Activated CD4-positive, alpha-beta T cell treated with anti-CD3 and anti-CD28 coated beads, Interleukin-2, Interleukin-6, amounts not matched to agents 100 ng/mL and 50 ng/mL, durations not matched to agents 16 hours and 8 hours (primary cell): ENCODE measurements at regions not wholly inside any gene's neighbourhood (a gene's known extent, or its start where the extent isn't known, plus 50 kb on each side); places are given as distances from the start of the nearest gene placed in this dataset.
"Not testable (repeated sequence)": the region's sequence is repeated elsewhere in the genome, so short reads cannot be mapped to it uniquely, and the experiment has no call there.

Source experiments
- DNase-seq: peaks from one replicate; pipeline ENCODE4 v3.0.0-alpha.2; 2020

DNA sequence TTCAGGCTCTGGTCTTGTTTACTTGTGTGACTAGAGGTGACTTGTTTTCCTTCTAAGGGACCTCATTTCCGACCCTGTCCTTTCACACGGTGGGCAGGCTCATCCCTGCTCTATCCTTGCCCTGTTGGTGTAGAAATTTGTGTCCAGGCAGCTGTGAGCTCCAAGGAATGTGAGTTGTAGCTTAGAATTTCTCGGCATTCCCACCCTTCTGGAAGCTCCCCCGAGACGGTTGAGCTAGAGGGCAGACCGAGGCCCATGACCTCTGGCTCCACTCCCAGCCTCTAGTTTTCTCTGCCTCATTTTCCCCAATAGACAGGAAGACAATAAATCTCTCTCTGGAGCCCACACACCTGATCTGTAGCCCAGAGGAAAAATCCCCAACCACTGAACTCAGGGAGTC lies 100.9 kb downstream of the NAV1 start:
- no peak for DNase-seq

DNA sequence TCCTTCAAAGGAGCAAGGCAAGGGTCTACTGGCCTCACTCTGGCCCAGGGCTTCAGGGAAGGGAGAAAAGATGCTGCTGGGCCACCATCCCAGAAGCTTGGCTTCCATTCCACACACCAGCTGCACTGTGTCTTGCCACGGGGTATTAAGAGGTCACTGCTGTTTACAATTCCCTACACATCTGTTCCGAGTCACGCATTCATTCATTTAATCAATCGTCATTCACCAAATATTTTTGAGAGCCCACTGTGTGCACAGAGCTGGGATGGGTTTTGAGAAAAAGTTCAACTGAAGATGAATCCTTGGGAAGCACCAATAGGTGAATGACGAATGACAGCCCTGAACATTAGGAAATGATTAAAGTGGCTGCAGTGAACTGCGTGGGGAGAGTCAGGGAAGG lies 101.7 kb downstream of the NAV1 start:
- DNase-seq: no peak

DNA sequence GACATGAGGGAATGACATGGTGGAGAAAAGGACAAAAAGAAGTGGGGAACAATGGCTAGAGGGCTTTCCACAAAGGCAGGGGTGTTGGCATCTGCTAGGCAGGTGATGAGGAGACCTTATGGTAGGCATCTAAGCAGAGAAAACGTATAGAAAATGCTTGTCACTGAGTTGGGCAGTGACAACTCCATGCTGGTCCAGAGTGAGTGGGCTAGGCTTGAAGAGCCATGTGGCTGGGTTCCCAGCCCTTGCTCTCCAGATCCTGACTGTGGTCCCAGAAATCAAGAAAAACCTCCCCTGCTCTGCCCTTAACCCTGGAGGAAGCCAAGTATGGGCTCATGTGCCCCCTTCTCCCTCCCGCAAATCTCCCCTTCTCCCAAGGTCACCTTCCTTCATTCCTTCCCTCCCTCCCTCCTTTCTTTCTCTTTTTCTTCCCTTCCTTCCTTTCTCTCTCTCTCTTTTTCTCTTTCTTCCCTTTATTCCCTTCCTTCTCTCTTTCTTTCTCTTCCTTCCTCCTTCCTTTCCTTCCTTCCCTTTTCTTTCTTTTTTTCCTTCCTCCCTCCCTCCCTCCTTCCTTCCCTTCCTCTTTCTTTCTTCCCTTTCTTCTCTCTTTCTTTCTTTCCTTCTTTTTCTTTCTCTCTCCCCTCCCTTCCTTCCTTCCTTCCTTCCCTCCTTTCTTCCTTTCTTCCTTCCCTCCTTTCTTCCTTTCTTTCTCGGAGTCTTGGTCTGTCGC lies 102.8 kb downstream of the NAV1 start:
- no peak for DNase-seq

DNA sequence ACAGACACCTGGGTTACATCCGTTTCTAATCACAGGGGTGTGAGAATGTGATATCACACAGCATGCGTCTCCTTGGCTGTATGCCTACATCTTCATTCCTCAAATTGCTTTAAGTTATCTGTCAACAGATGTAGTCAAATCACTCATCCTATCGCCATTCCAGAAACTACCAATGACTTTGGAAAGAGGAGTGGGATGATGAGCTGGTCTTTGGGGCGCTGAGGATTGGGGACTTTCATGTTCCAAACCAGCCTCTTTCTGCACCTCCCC lies 104.8 kb downstream of the NAV1 start:
- no peak for DNase-seq

DNA sequence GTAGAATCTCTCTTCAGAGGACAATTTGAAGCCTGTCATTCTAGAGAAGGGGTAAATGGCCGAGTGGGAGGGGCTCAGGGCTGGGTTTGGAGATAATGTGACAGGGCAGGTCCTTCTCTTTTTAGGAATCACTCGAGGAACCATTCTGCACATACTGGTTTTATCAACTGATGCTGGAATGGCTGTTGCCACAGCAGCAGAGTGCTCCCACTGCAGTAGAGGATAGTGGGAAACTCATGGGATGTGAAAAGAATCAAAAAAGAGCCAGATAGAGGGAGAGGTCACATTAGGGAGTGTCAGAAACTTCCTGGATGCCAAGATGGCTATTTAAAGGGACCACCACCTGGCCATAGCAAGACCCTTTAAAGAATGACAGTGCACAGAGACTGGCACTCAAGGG lies 105.3 kb downstream of the NAV1 start:
- DNase-seq: no peak

DNA sequence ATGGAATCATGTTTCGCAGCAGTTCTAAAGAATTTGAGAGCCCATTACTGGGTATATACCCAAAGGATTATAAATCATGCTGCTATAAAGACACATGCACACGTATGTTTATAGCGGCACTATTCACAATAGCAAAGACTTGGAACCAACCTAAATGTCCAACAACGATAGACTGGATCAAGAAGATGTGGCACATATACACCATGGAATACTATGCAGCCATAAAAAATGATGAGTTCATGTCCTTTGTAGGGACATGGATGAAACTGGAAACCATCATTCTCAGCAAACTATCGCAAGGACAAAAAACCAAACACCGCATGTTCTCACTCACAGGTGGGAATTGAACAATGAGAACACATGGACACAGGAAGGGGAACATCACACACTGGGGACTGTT lies 106.1 kb downstream of the NAV1 start:
- not testable (repeated sequence) for DNase-seq

DNA sequence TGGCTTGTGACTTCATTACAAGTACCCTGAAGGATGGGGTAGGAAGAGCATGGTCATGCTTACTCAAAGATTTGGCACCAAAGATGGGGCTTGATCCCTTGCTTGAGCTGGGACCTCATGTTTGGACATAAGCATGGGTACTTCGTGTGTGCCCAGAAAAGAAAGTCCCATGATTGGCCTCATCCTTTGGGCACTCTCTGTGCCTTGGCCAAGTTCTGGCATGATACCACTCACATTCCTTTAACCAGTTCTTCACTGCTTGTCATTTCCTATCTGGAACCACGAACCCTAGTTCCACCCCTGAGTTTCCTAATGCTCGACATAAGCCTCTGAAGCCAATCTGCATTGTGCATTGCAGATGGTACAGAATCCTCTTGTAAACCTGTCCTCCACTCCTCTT lies 107.0 kb downstream of the NAV1 start:
- no peak for DNase-seq

DNA sequence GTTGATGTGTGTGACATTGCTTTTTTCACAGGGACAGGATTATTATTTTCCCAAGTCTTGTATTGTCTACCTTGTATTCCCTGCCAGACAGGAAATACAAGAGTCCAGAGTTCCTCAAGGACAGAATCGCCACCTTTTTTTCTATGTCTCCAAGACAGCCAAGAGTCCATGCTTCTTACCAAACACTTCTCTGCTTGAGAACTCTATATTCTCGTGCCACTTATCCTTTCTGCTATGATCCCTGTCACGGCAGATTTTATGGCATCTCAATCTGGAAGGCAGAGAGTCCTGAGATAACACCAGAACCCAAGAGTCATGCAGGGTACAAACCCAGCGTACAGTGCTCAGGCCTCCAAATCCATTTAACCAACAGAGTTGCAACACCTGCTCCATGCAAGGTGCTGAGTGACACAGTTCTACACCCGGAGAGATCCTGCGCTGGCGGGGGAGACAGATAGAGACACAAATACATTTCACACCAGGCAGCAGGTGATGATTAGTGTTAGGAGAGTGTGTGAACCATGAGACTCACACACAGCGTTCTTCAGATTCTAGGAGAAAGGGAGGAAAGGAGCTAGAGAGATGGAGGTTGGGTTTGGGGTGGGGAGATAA lies 107.6 kb downstream of the NAV1 start:
- no peak for DNase-seq

DNA sequence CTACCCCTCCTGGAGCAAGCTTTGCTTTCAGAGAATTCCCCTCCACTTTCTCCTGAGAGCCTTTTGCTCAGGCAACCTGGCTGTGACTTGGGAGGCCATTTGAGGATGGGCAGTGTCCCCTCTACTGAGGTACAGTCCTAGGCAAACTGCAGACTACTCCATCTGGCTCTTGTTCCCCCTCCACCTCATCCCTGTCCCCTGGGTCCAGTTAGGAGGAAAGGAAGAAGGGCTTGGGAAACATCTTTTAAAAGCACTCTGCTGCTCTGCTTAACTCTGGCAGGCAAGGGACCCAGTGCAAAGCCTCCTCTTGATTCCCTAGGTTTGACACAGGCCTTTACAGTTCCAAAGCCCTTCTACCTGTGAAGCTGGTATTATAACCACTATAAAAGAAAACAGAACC lies 108.2 kb downstream of the NAV1 start:
- DNase-seq: no peak

DNA sequence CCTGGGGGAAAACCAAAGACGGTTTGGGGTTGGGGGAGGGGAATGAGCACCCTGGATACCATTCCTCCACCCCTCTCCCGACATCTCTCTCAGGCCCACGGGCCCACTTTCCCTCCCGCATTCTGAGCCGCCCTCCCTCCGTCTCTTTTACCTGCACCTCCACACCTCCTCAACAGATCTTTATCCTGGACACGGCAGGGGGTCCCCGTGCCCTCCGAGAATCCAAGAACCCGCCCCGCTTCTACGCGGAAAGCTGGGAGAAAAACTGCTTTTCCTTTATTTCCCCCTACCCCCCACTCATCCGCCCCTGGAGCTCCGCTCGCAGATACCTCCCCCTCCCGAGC lies 108.8 kb downstream of the NAV1 start:
- DNase-seq: no peak

DNA sequence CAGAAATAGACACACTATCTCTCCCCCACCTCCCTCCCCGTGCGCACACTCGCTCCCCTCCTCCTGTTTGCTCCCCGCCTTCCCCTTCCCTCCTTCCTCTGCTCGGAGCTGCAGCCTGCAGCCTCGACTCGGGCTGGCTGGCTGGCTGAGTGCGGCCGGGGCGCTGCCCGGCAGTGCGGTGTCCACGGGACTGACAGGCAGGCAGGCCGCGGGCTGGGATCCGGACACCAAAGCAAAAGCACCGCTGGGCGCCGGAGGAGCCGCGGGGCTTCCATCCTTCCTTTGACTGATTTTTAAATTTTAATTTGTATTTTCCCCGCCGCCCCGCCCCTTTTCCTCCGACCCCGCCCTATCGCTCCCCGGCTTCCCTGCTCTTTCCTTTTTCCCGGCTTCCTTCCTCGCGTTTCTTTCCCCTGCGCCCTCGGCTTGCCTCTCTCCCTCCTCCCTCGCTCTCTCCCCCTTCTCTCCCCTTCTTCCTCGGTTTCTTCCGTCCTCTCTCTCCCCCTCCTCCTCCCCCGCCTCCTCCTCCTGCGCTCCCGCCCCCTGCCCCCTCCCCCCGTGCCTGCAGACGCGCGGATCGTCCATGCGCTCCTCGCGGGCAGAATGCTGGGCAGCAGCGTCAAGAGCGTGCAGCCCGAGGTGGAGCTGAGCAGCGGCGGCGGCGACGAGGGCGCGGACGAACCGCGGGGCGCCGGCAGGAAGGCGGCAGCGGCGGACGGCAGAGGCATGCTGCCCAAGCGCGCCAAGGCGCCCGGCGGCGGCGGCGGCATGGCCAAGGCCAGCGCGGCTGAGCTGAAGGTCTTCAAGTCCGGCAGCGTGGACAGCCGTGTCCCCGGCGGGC lies 109.4 kb downstream of the NAV1 start:
- no peak for DNase-seq

DNA sequence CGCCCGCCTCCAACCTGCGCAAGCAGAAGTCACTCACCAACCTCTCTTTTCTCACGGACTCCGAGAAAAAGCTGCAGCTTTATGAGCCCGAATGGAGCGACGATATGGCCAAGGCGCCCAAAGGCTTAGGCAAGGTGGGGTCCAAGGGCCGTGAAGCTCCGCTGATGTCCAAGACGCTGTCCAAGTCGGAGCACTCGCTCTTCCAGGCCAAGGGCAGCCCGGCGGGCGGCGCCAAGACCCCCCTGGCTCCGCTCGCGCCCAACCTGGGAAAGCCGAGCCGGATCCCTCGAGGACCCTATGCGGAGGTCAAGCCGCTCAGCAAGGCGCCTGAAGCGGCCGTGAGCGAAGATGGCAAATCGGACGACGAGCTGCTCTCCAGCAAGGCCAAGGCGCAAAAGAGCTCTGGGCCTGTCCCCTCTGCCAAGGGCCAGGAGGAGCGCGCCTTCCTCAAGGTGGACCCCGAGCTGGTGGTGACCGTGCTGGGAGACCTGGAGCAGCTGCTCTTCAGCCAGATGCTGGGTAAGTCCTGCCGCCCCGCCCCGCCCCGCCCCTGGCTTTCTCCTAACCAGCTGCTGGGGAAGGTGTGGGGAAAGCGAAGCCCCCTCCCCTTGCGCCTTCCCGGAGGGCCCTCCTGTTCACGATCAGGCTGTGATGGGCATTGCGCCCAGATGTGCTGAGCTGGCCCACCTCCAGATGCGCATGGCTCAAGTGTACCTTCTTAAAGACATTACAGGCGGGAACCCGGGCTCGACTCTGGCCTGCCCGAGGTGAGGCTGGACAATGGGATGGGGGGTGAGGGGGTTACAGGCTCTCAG lies 110.2 kb downstream of the NAV1 start:
- no peak for DNase-seq

DNA sequence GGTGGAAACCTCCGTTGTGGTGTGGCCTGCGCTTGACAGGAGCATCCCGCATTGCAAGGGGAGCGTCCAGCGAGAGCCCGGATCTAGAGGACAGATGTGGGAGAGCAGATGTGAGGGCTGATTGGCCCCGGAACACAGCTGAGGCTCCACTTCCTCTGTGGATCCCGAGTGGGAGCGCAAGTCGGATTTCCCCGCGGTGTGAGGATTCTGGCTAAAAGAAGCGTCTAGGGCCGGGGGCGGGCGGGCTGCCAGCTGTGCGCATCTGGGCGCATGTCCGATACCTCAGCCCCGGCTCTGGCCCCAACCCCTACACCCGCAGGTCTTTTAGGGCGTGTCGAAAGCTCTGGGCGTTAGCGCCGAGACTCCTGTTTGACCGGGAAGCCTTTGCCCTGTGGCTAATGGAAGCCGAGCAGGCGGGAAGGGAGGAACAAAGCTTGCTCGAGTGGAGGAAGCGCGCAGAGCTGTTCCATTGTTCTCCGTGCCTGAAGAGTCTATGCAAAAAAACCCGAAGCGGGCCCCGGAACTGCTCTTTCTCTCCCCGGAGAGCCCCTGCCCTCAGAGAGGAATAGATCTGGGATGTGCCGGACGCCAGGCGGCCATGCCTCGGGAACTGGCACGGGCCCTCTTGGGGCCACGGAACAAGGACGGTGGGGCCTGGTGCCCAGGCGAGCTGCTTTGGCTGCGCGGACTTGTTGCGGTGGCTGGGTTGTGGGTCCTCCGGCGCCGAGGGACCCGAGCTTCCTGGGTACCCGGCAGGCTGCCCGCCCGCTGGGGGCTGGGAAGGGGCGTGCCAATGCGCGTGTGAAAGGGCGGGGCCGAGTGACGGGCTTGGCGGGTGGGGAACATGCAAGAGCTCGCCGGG lies 111.1 kb downstream of the NAV1 start:
- no peak for DNase-seq

DNA sequence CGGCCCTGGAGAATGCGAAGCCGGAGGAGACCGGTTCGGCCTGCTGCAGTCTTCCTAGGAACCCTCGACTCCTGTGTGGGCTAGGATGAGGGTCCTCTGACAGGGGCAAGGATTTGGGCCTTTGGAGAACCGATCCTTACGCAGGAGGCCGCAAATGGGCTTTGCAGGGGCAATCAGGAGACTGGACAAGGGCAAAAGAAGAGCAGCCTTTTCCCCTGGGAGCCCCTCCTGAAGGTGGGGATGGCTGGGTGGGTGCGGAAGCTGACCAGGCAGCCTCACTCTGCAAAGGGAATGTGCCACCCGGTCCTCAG lies 111.7 kb downstream of the NAV1 start:
- no peak for DNase-seq

DNA sequence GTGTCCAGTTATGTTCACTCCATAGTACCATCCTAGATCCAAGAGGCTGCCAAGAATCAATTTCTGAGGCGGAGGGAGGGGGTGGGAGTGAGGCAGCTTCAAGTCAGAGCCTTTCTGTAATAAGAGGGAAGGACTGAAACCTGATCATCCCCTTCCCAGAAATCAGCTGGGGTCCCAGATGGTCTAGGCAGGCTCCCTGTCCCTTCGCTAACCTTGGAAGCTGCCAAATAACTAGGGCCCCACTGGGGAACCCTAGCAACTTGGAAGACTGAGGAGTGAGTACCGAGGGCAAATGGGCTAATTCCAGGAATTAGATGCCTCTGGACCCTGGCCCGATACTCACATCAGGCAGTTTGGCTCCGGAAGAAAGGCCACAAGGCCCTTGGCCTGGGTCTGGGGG lies 113.3 kb downstream of the NAV1 start:
- DNase-seq: no peak

DNA sequence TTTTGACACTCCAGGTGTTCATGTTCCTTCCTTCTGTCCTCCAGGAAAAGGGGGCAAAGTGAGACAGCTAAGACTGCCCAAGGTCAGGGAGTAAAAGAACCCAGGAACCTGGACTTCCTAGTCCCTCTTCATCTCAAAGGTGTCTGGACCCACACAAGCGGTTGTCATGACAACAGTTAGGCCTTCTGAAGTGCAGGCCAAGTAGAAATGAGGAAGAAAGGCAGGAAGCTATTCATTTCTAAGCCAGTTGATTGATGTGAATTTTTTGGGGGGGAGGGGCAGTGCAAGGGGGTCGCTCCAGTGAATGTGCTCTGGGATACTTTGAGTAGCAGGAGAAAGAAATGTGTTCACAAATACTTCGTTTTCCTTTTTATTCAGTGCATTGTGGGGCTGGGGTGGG lies 114.3 kb downstream of the NAV1 start:
- no peak for DNase-seq

DNA sequence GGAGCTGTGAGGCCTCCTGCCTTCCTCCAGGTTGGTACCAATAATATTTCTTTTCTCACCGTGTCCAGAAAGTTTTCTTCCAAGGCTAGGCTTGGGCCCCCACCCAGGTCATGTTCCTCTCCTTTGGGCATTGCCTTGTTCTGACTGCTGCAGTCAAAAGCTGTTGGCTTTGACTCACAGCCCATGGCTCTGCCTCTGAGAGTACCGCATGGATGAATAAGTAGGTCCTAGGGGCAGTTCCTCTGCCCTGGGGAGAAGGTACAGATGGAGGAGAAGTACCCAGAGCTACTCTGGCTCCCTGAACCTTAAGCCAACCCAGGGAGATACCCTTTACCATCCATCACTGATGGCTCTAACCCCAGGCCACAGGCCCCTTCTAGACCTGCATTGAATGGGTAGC lies 115.0 kb downstream of the NAV1 start:
- DNase-seq: no peak

DNA sequence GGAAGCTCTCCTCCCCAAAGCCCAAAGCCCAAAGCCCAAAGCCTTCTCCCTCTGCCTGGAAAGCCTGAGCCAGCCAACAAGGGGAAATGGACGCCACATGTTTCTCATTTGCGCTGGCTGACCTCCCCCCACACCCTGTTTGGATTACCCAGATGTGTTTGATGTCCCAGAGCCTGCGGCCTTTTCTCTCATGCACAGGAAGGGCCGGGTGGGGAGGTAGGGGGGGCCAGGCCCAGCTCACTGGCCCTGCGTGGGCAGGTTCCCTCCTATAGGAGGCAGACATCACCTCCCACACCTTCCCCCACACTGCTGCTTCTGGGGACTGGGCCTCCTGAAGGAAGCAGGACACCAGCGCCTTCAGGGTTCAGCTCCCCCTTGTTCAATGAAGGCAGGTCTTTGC lies 116.3 kb downstream of the NAV1 start:
- DNase-seq: no peak

DNA sequence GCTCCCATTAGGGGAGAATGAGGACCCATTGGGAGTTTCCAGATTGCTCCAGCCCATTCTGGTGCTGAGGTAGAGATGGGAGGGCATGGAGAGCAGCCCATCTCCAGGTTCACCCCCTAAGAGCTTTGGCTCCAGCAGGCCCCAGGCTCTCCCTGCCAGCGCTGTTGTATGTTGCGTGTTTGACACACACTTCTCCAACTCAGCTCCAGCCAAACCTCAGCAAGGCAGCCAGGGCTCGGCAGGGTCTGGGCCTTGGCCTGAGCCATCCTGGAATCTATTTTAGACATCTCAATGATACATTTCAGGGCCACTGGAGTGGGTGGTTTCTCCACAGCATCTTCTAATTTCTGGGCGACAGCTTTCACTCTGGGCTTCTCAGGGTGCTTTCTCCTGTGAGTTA lies 117.0 kb downstream of the NAV1 start:
- no peak for DNase-seq

DNA sequence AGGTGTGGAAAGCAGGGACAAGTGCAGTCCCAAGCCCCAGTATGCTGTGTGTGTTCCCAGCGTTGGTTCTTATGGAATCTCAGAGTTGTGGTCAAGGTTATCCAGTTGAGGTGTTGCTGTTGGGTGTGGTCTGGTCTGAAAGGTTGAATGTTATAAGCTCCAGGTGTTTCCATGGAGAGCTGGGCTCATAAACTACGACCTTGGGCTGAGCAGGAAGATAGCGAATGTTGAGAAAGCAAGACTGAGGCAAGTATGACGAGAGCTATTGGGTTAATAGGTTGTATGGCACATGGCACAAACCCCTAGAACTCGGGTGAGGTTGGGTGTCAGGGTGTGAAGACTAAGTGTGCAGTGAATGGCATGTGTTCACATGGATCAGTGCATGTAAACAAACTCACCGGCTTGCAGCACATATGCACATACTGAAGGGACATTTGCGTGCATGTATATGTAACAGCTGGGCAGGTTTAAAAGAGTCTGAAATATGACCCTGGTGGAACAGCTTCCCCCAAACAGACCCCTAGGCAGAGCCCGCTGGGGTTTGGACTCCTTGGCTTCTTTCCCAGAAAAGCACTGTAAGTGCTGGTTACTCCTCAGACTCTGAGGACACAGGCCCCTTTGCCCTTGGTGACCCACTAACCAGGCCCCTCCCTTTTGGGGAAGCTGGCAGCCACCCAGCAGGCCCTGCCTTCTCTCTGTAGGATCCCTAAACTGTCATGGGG lies 117.5 kb downstream of the NAV1 start:
- no peak for DNase-seq

DNA sequence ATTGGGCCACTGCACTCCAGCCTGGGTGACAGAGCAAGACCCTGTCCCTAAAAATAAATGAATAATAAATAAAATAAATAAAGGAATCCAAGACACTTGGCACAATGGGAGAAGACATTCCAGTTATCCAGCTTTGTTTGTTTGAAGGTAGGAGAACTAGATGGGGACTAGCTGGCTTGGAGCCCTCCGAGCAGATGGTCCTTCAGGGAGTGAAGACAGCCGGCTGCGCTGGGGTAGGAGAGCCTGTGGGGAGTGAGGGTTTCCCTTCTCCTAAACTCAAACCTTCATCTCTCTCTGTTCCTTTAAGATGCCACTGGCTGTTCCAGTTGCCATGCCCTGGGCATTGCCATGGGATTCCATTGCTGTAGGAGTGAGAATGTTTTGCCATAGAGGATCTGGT lies 120.6 kb downstream of the NAV1 start:
- no peak for DNase-seq
